GM20000 (cell line): ENCODE measurements at regions not wholly inside any gene's neighbourhood (a gene's known extent, or its start where the extent isn't known, plus 50 kb on each side); places are given as distances from the start of the nearest gene placed in this dataset.

ENCODE experiments used
- DNase-seq: peaks from one replicate; pipeline ENCODE4 v3.0.0; 2012; ENCODE audit warnings: low spot score
- CTCF ChIP-seq: IDR thresholded peaks from 2 replicates; pipeline ENCODE4 v1.5.1; 2012; ENCODE audit warnings: mild to moderate bottlenecking, control low read depth; ENCODE audit errors: extremely low read depth, missing control alignments

GRCh38 chr1:5758859-5759578 lies 233.2 kb downstream of the NPHP4 start:
- no peak for DNase-seq
- TF ChIP-seq CTCF = no peak

- TF ChIP-seq CTCF = no peak
- no peak for DNase-seq
Observed at GRCh38 chr1:5758000-5758858, 234.0 kb downstream of the NPHP4 start.

- no peak for TF ChIP-seq CTCF
- no peak for DNase-seq
Observed at GRCh38 chr1:5757187-5757805, 234.9 kb downstream of the NPHP4 start.

- no peak for DNase-seq
- TF ChIP-seq CTCF = no peak
Observed at GRCh38 chr1:5756434-5757186, 235.6 kb downstream of the NPHP4 start.

GRCh38 chr1:5755552-5756125 lies 236.6 kb downstream of the NPHP4 start:
- no peak for DNase-seq
- no peak for TF ChIP-seq CTCF

GRCh38 chr1:5754817-5755551 lies 237.2 kb downstream of the NPHP4 start:
- DNase-seq = no peak
- TF ChIP-seq CTCF = no peak
